Activated CD4-positive, alpha-beta T cell treated with anti-CD3 and anti-CD28 coated beads for 36 hours (primary cell): ENCODE measurements at regions not wholly inside any gene's neighbourhood (a gene's known extent, or its start where the extent isn't known, plus 50 kb on each side); places are given as distances from the start of the nearest gene placed in this dataset.

ENCODE experiments used
- ATAC-seq: fragments of 200-7000 bp; cut with Tn5 transposase; one replicate; pipeline ENCODE4 v1.10.0; 2021; ENCODE audit warnings: mild to moderate bottlenecking, moderate library complexity
- CTCF ChIA-PET: fragments of 350-600 bp; sonication (Branson Sonifier 250); formaldehyde crosslinking; loops from one replicate; lab custom pipeline; 2021; ENCODE audit warnings: antibody characterized with exemption; lab: Charles Lee
- POLR2A ChIA-PET: fragments of 350-600 bp; sonication (Branson Sonifier 250); formaldehyde crosslinking; loops from one replicate; lab custom pipeline; 2021; ENCODE audit warnings: antibody characterized with exemption, inconsistent platforms; lab: Charles Lee
- DNase-seq: peaks from one replicate; pipeline ENCODE4 v3.0.0-alpha.2; 2020
- H3K27ac Mint-ChIP-seq: one replicate; pipeline ENCODE4 v1.8.0; 2021; ENCODE audit warnings: mixed read lengths
- H3K27me3 Mint-ChIP-seq: one replicate; pipeline ENCODE4 v1.8.0; 2021; ENCODE audit warnings: mixed read lengths
- H3K36me3 Mint-ChIP-seq: one replicate; pipeline ENCODE4 v1.8.0; 2021; ENCODE audit warnings: low read depth, mixed read lengths
- H3K4me1 Mint-ChIP-seq: one replicate; pipeline ENCODE4 v1.8.0; 2021; ENCODE audit warnings: mixed read lengths
- H3K4me3 Mint-ChIP-seq: one replicate; pipeline ENCODE4 v1.8.0; 2021; ENCODE audit warnings: mild to moderate bottlenecking, moderate library complexity, mixed read lengths
- H3K9me3 Mint-ChIP-seq: one replicate; pipeline ENCODE4 v1.8.0; 2021; ENCODE audit warnings: low read depth, mixed read lengths
- intact Hi-C, 2 experiments: fragments of 100-400 bp; cut with DNase I in 1 of 2; cut with micrococcal nuclease in 1 of 2; formaldehyde crosslinking; loops; one replicate each; pipeline versions ENCODE4 v1.14.2 to v1.15.1; 2022 to 2024; cut with DNase I, micrococcal nuclease

- Mint-ChIP-seq H3K4me3 (no peak overlapping the region), H3K27ac (no peak overlapping the region), H3K9me3 (peaks cover 19% of the 10 kb centered on the region), H3K4me1 (no peaks in the 10 kb centered on the region), H3K36me3 (no peaks in the 10 kb centered on the region), H3K27me3 (no peaks in the 10 kb centered on the region)
- CTCF ChIA-PET = no interaction called here
- DNase-seq (no peak), ATAC-seq (no peak)
- intact Hi-C loops = no loop called here
- POLR2A ChIA-PET = no interaction called here
Observed at GRCh38 chr16:8305201-8305600, 285.1 kb downstream of the TMEM114 start.

GRCh38 chr16:8299635-8300034, 290.7 kb downstream of the TMEM114 start:
- Mint-ChIP-seq H3K4me3 (no peak overlapping the region), H3K27me3 (no peaks in the 10 kb centered on the region), H3K9me3 (peaks cover 3% of the 10 kb centered on the region), H3K4me1 (no peaks in the 10 kb centered on the region), H3K27ac (no peak overlapping the region), H3K36me3 (no peaks in the 10 kb centered on the region)
- ATAC-seq = no peak
- intact Hi-C loops = no loop called here
- ChIA-PET CTCF (no interaction called here), POLR2A (no interaction called here)
- DNase-seq = no peak

- CTCF ChIA-PET = no interaction called here
- POLR2A ChIA-PET = no interaction called here
Observed at GRCh38 chr16:8295513-8296237, 294.6 kb downstream of the TMEM114 start.

GRCh38 chr16:8293413-8293812, 296.9 kb downstream of the TMEM114 start:
- H3K27me3 Mint-ChIP-seq = no peaks in the 10 kb centered on the region
- no peak for DNase-seq
- H3K9me3 Mint-ChIP-seq = peaks cover 2% of the 10 kb centered on the region
- H3K36me3 Mint-ChIP-seq = no peaks in the 10 kb centered on the region
- ChIA-PET POLR2A (no interaction called here), CTCF (interaction anchor here (0.7 kb wide), 2 partner anchors 583 to 1618 kb away, joined by 3 read pairs; no protein-coding TSS in a partner anchor)
- H3K4me1 Mint-ChIP-seq = no peaks in the 10 kb centered on the region
- H3K27ac Mint-ChIP-seq = no peak overlapping the region
- H3K4me3 Mint-ChIP-seq = no peak overlapping the region
- intact Hi-C loops = no loop called here
- no peak for ATAC-seq

More at GRCh38 chr16:8295513-8296237, 294.6 kb downstream of the TMEM114 start:
- no peaks in the 10 kb centered on the region for H3K9me3 Mint-ChIP-seq
- H3K27me3 Mint-ChIP-seq = no peaks in the 10 kb centered on the region
- ATAC-seq = no peak
- DNase-seq = no peak
- H3K4me3 Mint-ChIP-seq = no peak overlapping the region
- intact Hi-C loops = no loop called here
- no peaks in the 10 kb centered on the region for H3K36me3 Mint-ChIP-seq
- H3K4me1 Mint-ChIP-seq = no peaks in the 10 kb centered on the region
- no peak overlapping the region for H3K27ac Mint-ChIP-seq

GRCh38 chr16:8292271-8292670, 298.0 kb downstream of the TMEM114 start:
- Mint-ChIP-seq H3K27ac (no peak overlapping the region), H3K4me3 (no peak overlapping the region), H3K4me1 (no peaks in the 10 kb centered on the region), H3K27me3 (no peaks in the 10 kb centered on the region), H3K9me3 (peaks cover 2% of the 10 kb centered on the region), H3K36me3 (no peaks in the 10 kb centered on the region)
- ATAC-seq (no peak), DNase-seq (no peak)
- POLR2A ChIA-PET = no interaction called here
- CTCF ChIA-PET = no interaction called here
- intact Hi-C loops = no loop called here

- no peak for ATAC-seq
- Mint-ChIP-seq H3K27me3 (no peaks in the 10 kb centered on the region), H3K36me3 (no peaks in the 10 kb centered on the region), H3K9me3 (peaks cover 3% of the 10 kb centered on the region), H3K27ac (no peak overlapping the region), H3K4me1 (no peaks in the 10 kb centered on the region), H3K4me3 (no peak overlapping the region)
- intact Hi-C loops = no loop called here
- DNase-seq = no peak
- POLR2A ChIA-PET = no interaction called here
- CTCF ChIA-PET = no interaction called here
Observed at GRCh38 chr16:8286348-8286747, 304.0 kb downstream of the TMEM114 start.

GRCh38 chr16:8283195-8283594, 307.1 kb downstream of the TMEM114 start:
- Mint-ChIP-seq H3K4me3 (no peak overlapping the region), H3K36me3 (no peaks in the 10 kb centered on the region), H3K27me3 (no peaks in the 10 kb centered on the region), H3K9me3 (peaks cover 1% of the 10 kb centered on the region), H3K27ac (no peak overlapping the region), H3K4me1 (no peaks in the 10 kb centered on the region)
- ChIA-PET POLR2A (no interaction called here), CTCF (no interaction called here)
- no peak for ATAC-seq
- no peak for DNase-seq
- intact Hi-C loops = no loop called here

- Mint-ChIP-seq H3K36me3 (no peaks in the 10 kb centered on the region), H3K9me3 (no peaks in the 10 kb centered on the region), H3K4me1 (no peaks in the 10 kb centered on the region), H3K27ac (no peak overlapping the region), H3K27me3 (peaks cover 2% of the 10 kb centered on the region), H3K4me3 (no peak overlapping the region)
- ChIA-PET POLR2A (no interaction called here), CTCF (no interaction called here)
- ATAC-seq (no peak), DNase-seq (no peak)
- intact Hi-C loops = no loop called here
Observed at GRCh38 chr16:8278031-8278580, 312.2 kb downstream of the TMEM114 start.

- Mint-ChIP-seq H3K27ac (no peak overlapping the region), H3K4me3 (no peak overlapping the region), H3K9me3 (peaks cover 10% of the 10 kb centered on the region), H3K4me1 (no peaks in the 10 kb centered on the region), H3K36me3 (no peaks in the 10 kb centered on the region), H3K27me3 (peaks cover 2% of the 10 kb centered on the region)
- DNase-seq = no peak
- ATAC-seq = no peak
- CTCF ChIA-PET = interaction anchor here (0.7 kb wide), 1 partner anchor 1310 kb away, joined by 4 read pairs; no protein-coding TSS in a partner anchor
- intact Hi-C loops = no loop called here
- POLR2A ChIA-PET = no interaction called here
Observed at GRCh38 chr16:8271344-8271743, 319.0 kb downstream of the TMEM114 start.

GRCh38 chr16:8262299-8262698, 328.0 kb downstream of the TMEM114 start:
- Mint-ChIP-seq H3K4me3 (no peak overlapping the region), H3K36me3 (no peaks in the 10 kb centered on the region), H3K9me3 (peaks cover 9% of the 10 kb centered on the region), H3K4me1 (no peaks in the 10 kb centered on the region), H3K27ac (no peak overlapping the region), H3K27me3 (peaks cover 1% of the 10 kb centered on the region)
- POLR2A ChIA-PET = no interaction called here
- CTCF ChIA-PET = no interaction called here
- no peak for DNase-seq
- ATAC-seq = no peak
- intact Hi-C loops = no loop called here

GRCh38 chr16:8260140-8260539, 330.2 kb downstream of the TMEM114 start:
- intact Hi-C loops = no loop called here

GRCh38 chr16:8258523-8258922, 331.8 kb downstream of the TMEM114 start:
- Mint-ChIP-seq H3K4me1 (no peaks in the 10 kb centered on the region), H3K27me3 (peaks cover 1% of the 10 kb centered on the region), H3K4me3 (no peak overlapping the region), H3K9me3 (peaks cover 6% of the 10 kb centered on the region), H3K36me3 (no peaks in the 10 kb centered on the region), H3K27ac (no peak overlapping the region)
- POLR2A ChIA-PET = no interaction called here
- CTCF ChIA-PET = interaction anchor here (0.8 kb wide), 1 partner anchor 1761 kb away, joined by 4 read pairs; no protein-coding TSS in a partner anchor
- DNase-seq = no peak
- ATAC-seq = no peak
- intact Hi-C loops = no loop called here

More at GRCh38 chr16:8260140-8260539, 330.2 kb downstream of the TMEM114 start:
- Mint-ChIP-seq H3K27ac (no peak overlapping the region), H3K27me3 (peaks cover 1% of the 10 kb centered on the region), H3K4me1 (no peaks in the 10 kb centered on the region), H3K4me3 (no peak overlapping the region), H3K9me3 (peaks cover 4% of the 10 kb centered on the region), H3K36me3 (no peaks in the 10 kb centered on the region)
- CTCF ChIA-PET = no interaction called here
- POLR2A ChIA-PET = no interaction called here
- ATAC-seq (no peak), DNase-seq (no peak)
